ENCODE measurements at regions not wholly inside any gene's neighbourhood (a gene's known extent, or its start where the extent isn't known, plus 50 kb on each side); places are given as distances from the start of the nearest gene placed in this dataset.
A peak's percentile ranks its signal among the peaks of the same experiment; 100 is the strongest.

- POLR2A ChIA-PET, result no interaction called here
- Histone ChIP-seq H3K27ac (no peak overlapping the region), H3K4me1 (no peaks in the 10 kb centered on the region), H3K9me3 (peaks cover 3% of the 10 kb centered on the region; the same call in 2 of the 3 replicates), H3K4me3 (no peak overlapping the region), H3K4me2 (no peak overlapping the region)
- no peak for TF ChIP-seq RCOR1 (IDR thresholded peaks at IDR 0.05; ENCODE audit: low read depth, low read length)
- no peak for TF ChIP-seq CHD4 (IDR thresholded peaks at IDR 0.05; ENCODE audit: borderline replicate concordance)
- no peak for TF ChIP-seq MAFK (IDR thresholded peaks at IDR 0.05; ENCODE audit: partially characterized antibody)
- TF ChIP-seq BHLHE40 (IDR thresholded peaks at IDR 0.05; ENCODE audit: low read depth, low read length), result no peak
- no peak for TF ChIP-seq HES2 (IDR thresholded peaks at IDR 0.05)
- TF ChIP-seq HOXB5 (CRISPR knock-in tag; IDR thresholded peaks at IDR 0.05), result no peak
- TF ChIP-seq EHF (CRISPR knock-in tag; IDR thresholded peaks at IDR 0.05), result no peak
- TF ChIP-seq ESRRA (IDR thresholded peaks at IDR 0.05; ENCODE audit: borderline replicate concordance, low read length), result no peak
- no peak for TF ChIP-seq RAD21 (conservative IDR thresholded peaks at IDR 0.05 in 1 of 2, IDR thresholded peaks at IDR 0.05 in 1 of 2)
- 39% methylated on average over 20 of the region's 20 CpGs for WGBS (ENCODE audit: missing lambda C conversion rate)
- DNase-seq (ENCODE audit: low read depth in 1 of 2, low spot score in 1 of 2), result no peak
- no peak for ATAC-seq
- FAIRE-seq, result no peak
- CTCF ChIA-PET, result no interaction called here
These were observed 72.6 kb upstream of the TSHZ3 start for GRCh38 chr19:31421856-31422255.

GRCh38 chr19:31423896-31424295 lies 74.7 kb upstream of the TSHZ3 start:
- TF ChIP-seq POLR2AphosphoS2 (conservative IDR thresholded peaks at IDR 0.05; ENCODE audit: low read length), result no peak
- peak; percentile 95 for TF ChIP-seq MAFK (IDR thresholded peaks at IDR 0.05; ENCODE audit: partially characterized antibody)
- Histone ChIP-seq H3K4me1 (no peaks in the 10 kb centered on the region), H3K9me3 (peaks cover 3% of the 10 kb centered on the region; the same call in 2 of the 3 replicates), H3K4me2 (no peak overlapping the region), H3K27ac (no peak overlapping the region), H3K4me3 (no peak overlapping the region)
- CTCF ChIA-PET, result interaction anchor here (0.9 kb wide), 1 partner anchor 10 kb away, joined by 4 read pairs; no protein-coding TSS in a partner anchor
- POLR2A ChIA-PET, result no interaction called here
- FAIRE-seq, result no peak
- DNase-seq (ENCODE audit: low read depth in 1 of 2, low spot score in 1 of 2), result no peak
- 60% methylated on average over 2 of the region's 2 CpGs for WGBS (ENCODE audit: missing lambda C conversion rate)
- no peak for ATAC-seq

GRCh38 chr19:31424861-31425620 lies 75.8 kb upstream of the TSHZ3 start:
- ATAC-seq (no peak), FAIRE-seq (no peak), DNase-seq (ENCODE audit: low read depth in 1 of 2, low spot score in 1 of 2) (no peak)
- CTCF ChIA-PET, result interaction anchor here (1.0 kb wide), 2 partner anchors 14 to 42 kb away, joined by 3 read pairs; no protein-coding TSS in a partner anchor
- Histone ChIP-seq H3K4me3 (no peak overlapping the region), H3K4me2 (no peak overlapping the region), H3K9me3 (peaks cover 3% of the 10 kb centered on the region; the same call in 2 of the 3 replicates), H3K4me1 (no peaks in the 10 kb centered on the region), H3K27ac (no peak overlapping the region)
- no peak for TF ChIP-seq RCOR1 (IDR thresholded peaks at IDR 0.05; ENCODE audit: low read depth, low read length)
- no peak for TF ChIP-seq GATA3 (IDR thresholded peaks at IDR 0.05; ENCODE audit: borderline replicate concordance)
- no peak for TF ChIP-seq JUN (IDR thresholded peaks at IDR 0.05)
- no peak for TF ChIP-seq SMC3 (IDR thresholded peaks at IDR 0.05)
- TF ChIP-seq MAZ (IDR thresholded peaks at IDR 0.05; ENCODE audit: borderline replicate concordance, low read depth, low read length), result no peak
- no peak for TF ChIP-seq HOXB5 (CRISPR knock-in tag; IDR thresholded peaks at IDR 0.05)
- TF ChIP-seq ESRRA (IDR thresholded peaks at IDR 0.05; ENCODE audit: borderline replicate concordance, low read length), result no peak
- no peak for TF ChIP-seq EHF (CRISPR knock-in tag; IDR thresholded peaks at IDR 0.05)
- no peak for TF ChIP-seq RFX5 (IDR thresholded peaks at IDR 0.05)
- TF ChIP-seq POLR2A (IDR thresholded peaks at IDR 0.05; ENCODE audit: low read length), result no peak
- no peak for TF ChIP-seq HEYL (CRISPR knock-in tag; IDR thresholded peaks at IDR 0.05)
- no peak for TF ChIP-seq NPAS2 (CRISPR knock-in tag; IDR thresholded peaks at IDR 0.05; ENCODE audit: borderline replicate concordance)
- TF ChIP-seq, protein P1, sequence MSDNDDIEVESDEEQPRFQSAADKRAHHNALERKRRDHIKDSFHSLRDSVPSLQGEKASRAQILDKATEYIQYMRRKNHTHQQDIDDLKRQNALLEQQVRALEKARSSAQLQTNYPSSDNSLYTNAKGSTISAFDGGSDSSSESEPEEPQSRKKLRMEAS (IDR thresholded peaks at IDR 0.05), result no peak
- TF ChIP-seq POLR2AphosphoS2 (conservative IDR thresholded peaks at IDR 0.05; ENCODE audit: low read length), result no peak
- TF ChIP-seq FOSL2 (IDR thresholded peaks at IDR 0.05), result no peak
- no peak for TF ChIP-seq FOSL2 (CRISPR knock-in tag; IDR thresholded peaks at IDR 0.05)
- 20% methylated on average over 9 of the region's 9 CpGs for WGBS (ENCODE audit: missing lambda C conversion rate)
- POLR2A ChIA-PET, result no interaction called here

DNA sequence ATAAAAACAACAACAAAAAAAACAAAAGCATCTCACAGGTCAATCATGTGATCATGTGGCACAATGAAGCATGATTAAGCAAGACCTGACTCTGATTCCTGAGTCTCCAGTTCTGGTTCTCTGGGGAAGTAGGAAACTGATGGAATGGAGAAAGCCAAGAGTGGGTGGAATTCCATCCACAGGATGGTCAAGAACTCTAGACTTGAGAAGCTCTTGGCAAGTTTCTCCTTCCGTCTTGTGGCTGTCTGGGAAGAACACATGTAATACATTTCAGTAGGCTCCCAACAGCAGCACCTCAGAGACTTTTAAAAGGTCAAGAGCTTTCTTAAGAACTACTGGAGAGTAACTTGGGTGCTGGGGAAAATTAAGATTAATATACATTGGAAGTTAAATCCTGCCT lies 78.6 kb upstream of the TSHZ3 start:
- 25% methylated on average over 1 of the region's 1 CpG for WGBS (ENCODE audit: missing lambda C conversion rate)
- H3K27ac ChIP-seq, result no peak overlapping the region
- H3K4me1 ChIP-seq, result no peaks in the 10 kb centered on the region
- POLR2A ChIA-PET, result no interaction called here
- FAIRE-seq, result peak; percentile 39
- DNase-seq (ENCODE audit: low read depth in 1 of 2, low spot score in 1 of 2), result no peak
- no peak overlapping the region for H3K4me2 ChIP-seq
- H3K4me3 ChIP-seq, result no peak overlapping the region
- peaks cover 10% of the 10 kb centered on the region; the same call in 2 of the 3 replicates for H3K9me3 ChIP-seq
- CTCF ChIA-PET, result interaction anchor here (0.6 kb wide), 2 partner anchors 53 to 71 kb away, joined by 3 to 4 read pairs; no protein-coding TSS in a partner anchor
- no peak for ATAC-seq
- TF ChIP-seq, protein P2, sequence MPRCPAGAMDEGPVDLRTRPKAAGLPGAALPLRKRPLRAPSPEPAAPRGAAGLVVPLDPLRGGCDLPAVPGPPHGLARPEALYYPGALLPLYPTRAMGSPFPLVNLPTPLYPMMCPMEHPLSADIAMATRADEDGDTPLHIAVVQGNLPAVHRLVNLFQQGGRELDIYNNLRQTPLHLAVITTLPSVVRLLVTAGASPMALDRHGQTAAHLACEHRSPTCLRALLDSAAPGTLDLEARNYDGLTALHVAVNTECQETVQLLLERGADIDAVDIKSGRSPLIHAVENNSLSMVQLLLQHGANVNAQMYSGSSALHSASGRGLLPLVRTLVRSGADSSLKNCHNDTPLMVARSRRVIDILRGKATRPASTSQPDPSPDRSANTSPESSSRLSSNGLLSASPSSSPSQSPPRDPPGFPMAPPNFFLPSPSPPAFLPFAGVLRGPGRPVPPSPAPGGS (IDR thresholded peaks at IDR 0.05), result no peak
- TF ChIP-seq, protein P3, sequence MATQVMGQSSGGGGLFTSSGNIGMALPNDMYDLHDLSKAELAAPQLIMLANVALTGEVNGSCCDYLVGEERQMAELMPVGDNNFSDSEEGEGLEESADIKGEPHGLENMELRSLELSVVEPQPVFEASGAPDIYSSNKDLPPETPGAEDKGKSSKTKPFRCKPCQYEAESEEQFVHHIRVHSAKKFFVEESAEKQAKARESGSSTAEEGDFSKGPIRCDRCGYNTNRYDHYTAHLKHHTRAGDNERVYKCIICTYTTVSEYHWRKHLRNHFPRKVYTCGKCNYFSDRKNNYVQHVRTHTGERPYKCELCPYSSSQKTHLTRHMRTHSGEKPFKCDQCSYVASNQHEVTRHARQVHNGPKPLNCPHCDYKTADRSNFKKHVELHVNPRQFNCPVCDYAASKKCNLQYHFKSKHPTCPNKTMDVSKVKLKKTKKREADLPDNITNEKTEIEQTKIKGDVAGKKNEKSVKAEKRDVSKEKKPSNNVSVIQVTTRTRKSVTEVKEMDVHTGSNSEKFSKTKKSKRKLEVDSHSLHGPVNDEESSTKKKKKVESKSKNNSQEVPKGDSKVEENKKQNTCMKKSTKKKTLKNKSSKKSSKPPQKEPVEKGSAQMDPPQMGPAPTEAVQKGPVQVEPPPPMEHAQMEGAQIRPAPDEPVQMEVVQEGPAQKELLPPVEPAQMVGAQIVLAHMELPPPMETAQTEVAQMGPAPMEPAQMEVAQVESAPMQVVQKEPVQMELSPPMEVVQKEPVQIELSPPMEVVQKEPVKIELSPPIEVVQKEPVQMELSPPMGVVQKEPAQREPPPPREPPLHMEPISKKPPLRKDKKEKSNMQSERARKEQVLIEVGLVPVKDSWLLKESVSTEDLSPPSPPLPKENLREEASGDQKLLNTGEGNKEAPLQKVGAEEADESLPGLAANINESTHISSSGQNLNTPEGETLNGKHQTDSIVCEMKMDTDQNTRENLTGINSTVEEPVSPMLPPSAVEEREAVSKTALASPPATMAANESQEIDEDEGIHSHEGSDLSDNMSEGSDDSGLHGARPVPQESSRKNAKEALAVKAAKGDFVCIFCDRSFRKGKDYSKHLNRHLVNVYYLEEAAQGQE (IDR thresholded peaks at IDR 0.05), result no peak
- TF ChIP-seq, protein P4, sequence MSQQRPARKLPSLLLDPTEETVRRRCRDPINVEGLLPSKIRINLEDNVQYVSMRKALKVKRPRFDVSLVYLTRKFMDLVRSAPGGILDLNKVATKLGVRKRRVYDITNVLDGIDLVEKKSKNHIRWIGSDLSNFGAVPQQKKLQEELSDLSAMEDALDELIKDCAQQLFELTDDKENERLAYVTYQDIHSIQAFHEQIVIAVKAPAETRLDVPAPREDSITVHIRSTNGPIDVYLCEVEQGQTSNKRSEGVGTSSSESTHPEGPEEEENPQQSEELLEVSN (IDR thresholded peaks at IDR 0.05; ENCODE audit: borderline replicate concordance, low read depth), result no peak
- TF ChIP-seq ZNF302 (CRISPR knock-in tag; IDR thresholded peaks at IDR 0.05), result no peak
- no peak for TF ChIP-seq FOSL2 (IDR thresholded peaks at IDR 0.05)
- TF ChIP-seq FOSL2 (CRISPR knock-in tag; IDR thresholded peaks at IDR 0.05), result no peak

Measured in A549 (cell line).